Ascending aorta (tissue), 2 donors: ENCODE measurements at regions not wholly inside any gene's neighbourhood (a gene's known extent, or its start where the extent isn't known, plus 50 kb on each side); places are given as distances from the start of the nearest gene placed in this dataset.
"Not testable (repeated sequence)": the region's sequence is repeated elsewhere in the genome, so short reads cannot be mapped to it uniquely, and the experiment has no call there.

Experiments used
- DNase-seq, 2 donors: peaks; one replicate each; pipeline ENCODE4 v3.0.0-alpha.2; 2019; ENCODE audit warnings: low spot score in 2 of 2
- H3K27ac ChIP-seq, 2 donors: fragments of 200-600 bp; sonication (generic); one replicate each; pipeline ENCODE4 v1.5.1; 2016 to 2017; ENCODE audit warnings: mild to moderate bottlenecking in 1 of 2
- H3K27me3 ChIP-seq: fragments of 200-600 bp; sonication (generic); one replicate; pipeline ENCODE4 v1.5.1; 2017
- H3K36me3 ChIP-seq, 2 donors: fragments of 200-600 bp; sonication (generic); one replicate each; pipeline ENCODE4 v1.5.1; 2016
- H3K4me1 ChIP-seq, 2 donors: fragments of 200-600 bp; sonication (generic); one replicate each; pipeline ENCODE4 v1.5.1; 2016 to 2017; ENCODE audit warnings: mild to moderate bottlenecking in 1 of 2
- H3K4me3 ChIP-seq, 2 donors: fragments of 200-600 bp; sonication (generic); one replicate each; pipeline ENCODE4 v1.5.1; 2016 to 2017; ENCODE audit warnings: mild to moderate bottlenecking in 1 of 2
- H3K9me3 ChIP-seq, 2 donors: fragments of 200-600 bp; sonication (generic); one replicate each; pipeline ENCODE4 v1.5.1; 2016
- intact Hi-C: fragments of 100-400 bp; cut with DNase I; formaldehyde crosslinking; loops from one replicate; pipeline ENCODE4 v1.15.1; 2023
- TF ChIP-seq, protein P1 (sequence below), 3 experiments: fragments of 200-600 bp in 2 of 3; fragments of 450-650 bp in 1 of 3; sonication (generic) in 2 of 3; IDR thresholded peaks; one replicate each; pipeline ENCODE4 v1.5.1; 2016 to 2019; ENCODE audit warnings: antibody characterized with exemption in 3 of 3, mild to moderate bottlenecking in 1 of 3, moderate library complexity in 1 of 3

DNA sequence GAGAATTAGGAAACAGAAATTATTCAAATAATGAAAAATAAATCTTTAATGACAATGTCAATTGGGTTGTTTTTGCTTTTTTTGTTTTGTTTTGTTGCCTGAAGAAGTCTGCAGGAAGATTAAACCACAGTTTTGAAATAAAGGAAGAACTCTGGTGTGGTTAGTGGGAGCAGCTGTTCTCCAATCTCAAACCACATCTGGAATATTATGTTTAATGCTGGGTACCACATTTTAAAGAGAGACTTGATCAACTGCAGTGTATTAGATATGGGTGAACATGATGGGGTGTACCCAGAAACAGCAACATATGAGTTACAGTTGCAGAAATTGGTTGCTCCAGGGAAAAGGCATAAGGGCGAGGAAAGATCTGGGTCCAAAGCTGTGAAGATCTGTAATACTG lies 171.2 kb upstream of the RPL34 start:
- TF ChIP-seq, protein P1, sequence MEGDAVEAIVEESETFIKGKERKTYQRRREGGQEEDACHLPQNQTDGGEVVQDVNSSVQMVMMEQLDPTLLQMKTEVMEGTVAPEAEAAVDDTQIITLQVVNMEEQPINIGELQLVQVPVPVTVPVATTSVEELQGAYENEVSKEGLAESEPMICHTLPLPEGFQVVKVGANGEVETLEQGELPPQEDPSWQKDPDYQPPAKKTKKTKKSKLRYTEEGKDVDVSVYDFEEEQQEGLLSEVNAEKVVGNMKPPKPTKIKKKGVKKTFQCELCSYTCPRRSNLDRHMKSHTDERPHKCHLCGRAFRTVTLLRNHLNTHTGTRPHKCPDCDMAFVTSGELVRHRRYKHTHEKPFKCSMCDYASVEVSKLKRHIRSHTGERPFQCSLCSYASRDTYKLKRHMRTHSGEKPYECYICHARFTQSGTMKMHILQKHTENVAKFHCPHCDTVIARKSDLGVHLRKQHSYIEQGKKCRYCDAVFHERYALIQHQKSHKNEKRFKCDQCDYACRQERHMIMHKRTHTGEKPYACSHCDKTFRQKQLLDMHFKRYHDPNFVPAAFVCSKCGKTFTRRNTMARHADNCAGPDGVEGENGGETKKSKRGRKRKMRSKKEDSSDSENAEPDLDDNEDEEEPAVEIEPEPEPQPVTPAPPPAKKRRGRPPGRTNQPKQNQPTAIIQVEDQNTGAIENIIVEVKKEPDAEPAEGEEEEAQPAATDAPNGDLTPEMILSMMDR (IDR thresholded peaks at IDR 0.05) = no peak
- Histone ChIP-seq H3K4me3 (no peak overlapping the region), H3K36me3 (no peaks in the 10 kb centered on the region), H3K9me3 (no peaks in the 10 kb centered on the region), H3K4me1 (no peaks in the 10 kb centered on the region), H3K27ac (no peak overlapping the region), H3K27me3 (no peaks in the 10 kb centered on the region)
- no peak for DNase-seq
- intact Hi-C loops = no loop called here

DNA sequence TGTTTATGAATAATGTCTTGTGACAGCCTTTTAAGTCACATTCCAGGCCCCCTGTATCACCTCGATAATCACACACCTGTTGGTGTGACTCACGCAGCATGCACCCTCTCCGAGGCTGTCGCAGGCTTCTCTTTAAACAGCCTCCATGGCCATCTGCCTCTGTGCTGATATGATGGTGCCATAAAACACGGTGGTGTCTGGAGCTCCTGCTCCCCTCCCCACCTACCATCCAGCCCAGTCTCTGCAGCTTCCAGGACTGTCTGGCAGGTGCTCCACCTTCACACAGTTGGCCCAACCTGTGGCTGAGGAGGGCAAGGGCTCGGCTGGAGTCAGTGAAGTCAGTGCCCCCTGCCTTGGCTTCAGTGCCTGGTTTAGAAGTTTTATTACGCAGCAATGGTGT lies 173.8 kb upstream of the RPL34 start:
- Histone ChIP-seq H3K4me1 (no peaks in the 10 kb centered on the region), H3K27me3 (no peaks in the 10 kb centered on the region), H3K9me3 (no peaks in the 10 kb centered on the region), H3K4me3 (no peak overlapping the region), H3K36me3 (no peaks in the 10 kb centered on the region), H3K27ac (no peak overlapping the region)
- no peak for DNase-seq
- TF ChIP-seq, protein P1 (IDR thresholded peaks at IDR 0.05) = no peak
- intact Hi-C loops = no loop called here

DNA sequence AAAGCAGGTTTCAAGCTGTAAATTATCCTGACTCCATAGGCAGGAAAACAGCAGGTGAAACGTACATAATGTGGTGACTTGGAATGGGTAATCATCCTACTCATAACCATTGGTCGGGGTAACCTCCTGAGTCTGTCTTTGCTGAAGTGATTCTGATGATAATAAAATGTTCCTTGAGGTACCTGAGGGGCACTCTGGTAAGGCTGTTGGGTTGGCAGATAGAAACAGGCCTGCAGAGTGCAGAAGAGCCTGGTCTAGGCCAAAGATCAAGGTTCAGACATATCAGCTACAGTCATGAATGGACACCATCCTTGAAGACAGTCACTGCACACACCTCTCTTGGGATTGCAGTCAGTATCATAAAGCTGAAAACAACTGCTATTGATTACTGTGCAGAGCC lies 174.7 kb upstream of the RPL34 start:
- Histone ChIP-seq H3K9me3 (no peaks in the 10 kb centered on the region), H3K4me1 (no peaks in the 10 kb centered on the region), H3K27ac (no peak overlapping the region), H3K36me3 (no peaks in the 10 kb centered on the region), H3K4me3 (no peak overlapping the region), H3K27me3 (no peaks in the 10 kb centered on the region)
- TF ChIP-seq, protein P1 (IDR thresholded peaks at IDR 0.05) = no peak
- no peak for DNase-seq
- intact Hi-C loops = no loop called here

DNA sequence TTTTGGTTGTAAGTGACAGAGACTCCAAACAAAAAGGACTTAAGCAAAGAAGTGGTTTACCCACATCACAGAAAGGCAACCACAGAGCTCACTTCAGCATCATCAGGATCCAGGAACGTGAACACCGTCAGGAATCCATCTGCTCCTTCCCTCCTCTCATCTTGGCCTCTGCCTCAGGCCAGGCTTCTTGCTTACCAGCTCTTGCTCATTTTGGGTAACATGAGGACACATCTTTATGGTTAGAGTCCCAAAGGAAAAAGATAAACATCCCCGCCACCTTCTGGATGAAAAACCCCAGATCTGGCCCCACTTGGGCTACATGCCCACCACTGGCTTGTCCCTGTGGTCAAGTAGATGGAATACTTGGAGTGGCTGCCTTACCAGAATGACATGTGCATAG lies 176.8 kb upstream of the RPL34 start:
- H3K4me3 ChIP-seq = no peak overlapping the region
- TF ChIP-seq, protein P1 (IDR thresholded peaks at IDR 0.05) = no peak
- H3K9me3 ChIP-seq = no peaks in the 10 kb centered on the region
- no peaks in the 10 kb centered on the region for H3K27me3 ChIP-seq
- H3K4me1 ChIP-seq = no peaks in the 10 kb centered on the region
- intact Hi-C loops = no loop called here
- no peaks in the 10 kb centered on the region for H3K36me3 ChIP-seq
- DNase-seq = no peak
- H3K27ac ChIP-seq = no peak overlapping the region

DNA sequence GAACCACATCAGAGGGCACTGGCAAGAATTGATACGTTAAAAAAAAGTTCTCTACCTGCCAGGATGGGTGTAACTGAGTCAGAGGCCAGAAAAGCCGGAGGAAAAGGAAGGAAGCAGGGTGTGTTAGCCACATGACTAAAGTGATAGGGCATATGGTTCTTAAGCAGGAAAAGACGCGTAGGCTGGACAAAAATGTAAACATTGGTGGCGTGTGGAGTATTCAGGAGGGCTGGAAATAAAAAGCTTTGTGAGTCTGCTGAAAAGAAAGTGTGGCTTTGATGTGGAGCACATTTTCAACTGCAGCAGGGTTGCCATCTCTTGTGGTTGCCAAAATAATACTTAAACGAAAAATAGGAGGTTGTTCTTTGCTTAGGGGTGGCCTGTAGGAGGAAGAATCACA lies 186.5 kb upstream of the RPL34 start:
- DNase-seq = no peak
- no peaks in the 10 kb centered on the region for H3K4me1 ChIP-seq
- no peak overlapping the region for H3K27ac ChIP-seq
- H3K9me3 ChIP-seq = no peaks in the 10 kb centered on the region
- H3K4me3 ChIP-seq = no peak overlapping the region
- intact Hi-C loops = no loop called here
- H3K27me3 ChIP-seq = no peaks in the 10 kb centered on the region
- H3K36me3 ChIP-seq = no peaks in the 10 kb centered on the region
- TF ChIP-seq, protein P1 (IDR thresholded peaks at IDR 0.05) = no peak

DNA sequence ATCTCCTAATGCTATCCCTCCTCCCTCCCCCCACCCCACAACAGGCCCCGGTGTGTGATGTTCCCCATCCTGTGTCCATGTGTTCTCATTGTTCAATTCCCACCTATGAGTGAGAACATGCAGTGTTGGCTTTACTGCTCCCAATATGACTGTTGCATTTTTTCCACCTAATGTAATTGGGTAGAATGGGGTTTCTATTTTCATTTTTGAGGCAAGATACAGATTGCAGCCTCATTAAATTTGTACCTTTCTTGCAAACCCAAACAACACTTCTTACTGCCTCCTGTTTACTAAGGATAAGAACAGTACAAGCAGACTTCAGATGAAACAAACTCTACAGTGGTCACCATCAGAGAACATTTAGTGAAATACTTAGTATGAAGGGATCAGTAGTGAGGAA lies 187.0 kb upstream of the RPL34 start:
- H3K27ac ChIP-seq, DNase-seq, intact Hi-C loops, H3K4me3 ChIP-seq, H3K9me3 ChIP-seq, H3K27me3 ChIP-seq, H3K4me1 ChIP-seq, H3K36me3 ChIP-seq: not testable (repeated sequence)
